A549 (cell line): ENCODE measurements at regions not wholly inside any gene's neighbourhood (a gene's known extent, or its start where the extent isn't known, plus 50 kb on each side); places are given as distances from the start of the nearest gene placed in this dataset.

Experiments used
- ATAC-seq, 2 experiments: fragments of 200-7000 bp in 1 of 2; fragments of >200 bp in 1 of 2; cut with Nextera tagmentation in 1 of 2; cut with Tn5 transposase in 1 of 2; 3 replicates each; pipeline versions ENCODE4 v1.8.0 to v1.9.1; 2018 to 2020; ENCODE audit warnings: mild to moderate bottlenecking in 1 of 2, moderate library complexity in 1 of 2
- CTCF ChIA-PET: fragments of 300-600 bp; sonication (Branson Sonifier 250); formaldehyde crosslinking; extraction: SDS; loops from one replicate; lab custom pipeline; 2021; ENCODE audit warnings: antibody characterized with exemption, inconsistent platforms; lab: Yijun Ruan, JAX
- POLR2A ChIA-PET: fragments of 350-600 bp; formaldehyde crosslinking; extraction: SDS; loops from one replicate; lab custom pipeline; 2021; ENCODE audit warnings: antibody characterized with exemption, inconsistent platforms; lab: Yijun Ruan, JAX
- DNase-seq, 2 experiments: peaks; one replicate each; pipeline versions ENCODE4 v3.0.0 to v3.0.0-alpha.2; 2011 to 2016; ENCODE audit warnings: low read depth in 1 of 2, low spot score in 1 of 2
- FAIRE-seq: peaks from 2 replicates; lab custom pipeline; 2011; peaks lifted over from hg19 to GRCh38; lab: Jason Lieb, UNC
- H3K27ac ChIP-seq, 2 experiments: fragments of >200 bp; sonication (Bioruptor Twin); formaldehyde crosslinking; 3 replicates each; pipeline ENCODE4 v1.5.1; 2016 to 2017
- H3K4me1 ChIP-seq: fragments of >200 bp; sonication (Bioruptor Twin); formaldehyde crosslinking; 3 replicates; pipeline ENCODE4 v1.6.1; 2016
- H3K4me2 ChIP-seq: fragments of >200 bp; sonication (Bioruptor Twin); formaldehyde crosslinking; 3 replicates; pipeline ENCODE4 v1.6.1; 2016
- H3K4me3 ChIP-seq: fragments of >200 bp; sonication (Bioruptor Twin); formaldehyde crosslinking; 3 replicates; pipeline ENCODE4 v1.5.1; 2016
- H3K9me3 ChIP-seq: fragments of >200 bp; sonication (Bioruptor Twin); formaldehyde crosslinking; 3 replicates; pipeline ENCODE4 v1.6.1; 2016
- CBX8 ChIP-seq: fragments of 200-600 bp; sonication (generic); IDR thresholded peaks from 2 replicates; pipeline ENCODE4 v1.6.1; 2016
- EHF ChIP-seq: fragments of 250-450 bp; sonication (Bioruptor Pico); IDR thresholded peaks from 2 replicates; pipeline ENCODE4 v1.5.0; 2020; ENCODE audit warnings: mild to moderate bottlenecking
- EP300 ChIP-seq, 2 experiments: fragments of >200 bp; sonication (Bioruptor Twin); formaldehyde crosslinking; IDR thresholded peaks; 2 replicates in 1 of 2; 3 replicates in 1 of 2; pipeline ENCODE4 v1.6.1; 2016 to 2017
- ESRRA ChIP-seq: fragments of 150-350 bp; IDR thresholded peaks from 2 replicates; pipeline ENCODE4 v1.6.1; 2014; ENCODE audit warnings: mild to moderate bottlenecking, low read length, borderline replicate concordance
- FOSB ChIP-seq: fragments of 250-450 bp; sonication (Bioruptor Pico); IDR thresholded peaks from 2 replicates; pipeline ENCODE4 v1.5.0; 2020; ENCODE audit warnings: mild to moderate bottlenecking, moderate library complexity
- FOSL2 ChIP-seq, 2 experiments: fragments of 450-650 bp in 1 of 2; fragments of >200 bp in 1 of 2; sonication (Bioruptor Twin) in 1 of 2; formaldehyde crosslinking; IDR thresholded peaks; 2 replicates each; pipeline versions ENCODE4 v1.5.0 to v1.6.1; 2016 to 2020; ENCODE audit warnings: mild to moderate bottlenecking in 1 of 2, moderate library complexity in 1 of 2
- FOXS1 ChIP-seq: fragments of 250-450 bp; sonication (Bioruptor Pico); IDR thresholded peaks from 2 replicates; pipeline ENCODE4 v1.5.0; 2020; ENCODE audit warnings: mild to moderate bottlenecking, moderate library complexity
- HES2 ChIP-seq: fragments of >200 bp; sonication (Bioruptor Twin); formaldehyde crosslinking; IDR thresholded peaks from 2 replicates; pipeline ENCODE4 v1.6.1; 2016
- HEYL ChIP-seq: fragments of 250-450 bp; sonication (Bioruptor Pico); IDR thresholded peaks from 2 replicates; pipeline ENCODE4 v1.8.0; 2021; ENCODE audit warnings: mild to moderate bottlenecking, moderate library complexity
- HOXA7 ChIP-seq: fragments of 250-450 bp; sonication (Bioruptor Pico); IDR thresholded peaks from 2 replicates; pipeline ENCODE4 v1.5.0; 2020; ENCODE audit warnings: mild to moderate bottlenecking, moderate library complexity
- JUN ChIP-seq, 2 experiments: fragments of >200 bp; sonication (Bioruptor Twin); formaldehyde crosslinking; IDR thresholded peaks; 2 replicates in 1 of 2; 3 replicates in 1 of 2; pipeline ENCODE4 v1.6.1; 2016 to 2017
- KDM5A ChIP-seq: fragments of 200-600 bp; sonication (generic); IDR thresholded peaks from 2 replicates; pipeline ENCODE4 v1.6.1; 2016; ENCODE audit warnings: antibody characterized with exemption, mild to moderate bottlenecking
- MAFK ChIP-seq: fragments of 450-650 bp; IDR thresholded peaks from 2 replicates; pipeline ENCODE4 v1.6.1; 2014; ENCODE audit not compliant: partially characterized antibody
- MAZ ChIP-seq: fragments of 150-350 bp; IDR thresholded peaks from 2 replicates; pipeline ENCODE4 v1.6.1; 2014; ENCODE audit warnings: antibody characterized with exemption, low read depth, low read length, borderline replicate concordance
- NPAS2 ChIP-seq: fragments of 250-450 bp; sonication (Bioruptor Pico); IDR thresholded peaks from 2 replicates; pipeline ENCODE4 v1.8.0; 2022; ENCODE audit warnings: mild to moderate bottlenecking, moderate library complexity, borderline replicate concordance
- NR3C1 ChIP-seq: fragments of >200 bp; sonication (Bioruptor Twin); formaldehyde crosslinking; IDR thresholded peaks from 3 replicates; pipeline ENCODE4 v1.6.1; 2017
- PBX3 ChIP-seq: IDR thresholded peaks from 2 replicates; pipeline ENCODE4 v1.6.1; 2012
- POLR2A ChIP-seq: IDR thresholded peaks from 2 replicates; pipeline ENCODE4 v1.6.1; 2012; ENCODE audit warnings: mild to moderate bottlenecking, low read length
- POLR2AphosphoS2 ChIP-seq: conservative IDR thresholded peaks from 2 replicates; pipeline ENCODE4 v1.6.1; 2012; ENCODE audit warnings: low read length, improper control_type of control experiment, inconsistent platforms
- RFX5 ChIP-seq: fragments of 450-650 bp; IDR thresholded peaks from 2 replicates; pipeline ENCODE4 v1.7.1; 2014; ENCODE audit warnings: antibody characterized with exemption, mild to moderate bottlenecking, moderate library complexity
- SMC3 ChIP-seq: fragments of >200 bp; sonication (Bioruptor Twin); formaldehyde crosslinking; IDR thresholded peaks from 3 replicates; pipeline ENCODE4 v1.6.1; 2018; ENCODE audit warnings: inconsistent platforms
- SREBF2 ChIP-seq: fragments of 450-650 bp; IDR thresholded peaks from 2 replicates; pipeline ENCODE4 v1.6.1; 2014; ENCODE audit warnings: mild to moderate bottlenecking, moderate library complexity
- TFCP2L1 ChIP-seq: fragments of 250-450 bp; sonication (Bioruptor Pico); IDR thresholded peaks from 2 replicates; pipeline ENCODE4 v1.5.0; 2021; ENCODE audit warnings: mild to moderate bottlenecking
- ZC3H11A ChIP-seq: fragments of 450-650 bp; IDR thresholded peaks from 2 replicates; pipeline ENCODE4 v1.6.1; 2014; ENCODE audit warnings: antibody characterized with exemption, mild to moderate bottlenecking
- ZNF302 ChIP-seq: fragments of 250-450 bp; sonication (Bioruptor Pico); IDR thresholded peaks from 2 replicates; pipeline ENCODE4 v1.9.0; 2021; ENCODE audit warnings: inconsistent platforms, mild to moderate bottlenecking, moderate library complexity
- WGBS: methylation state at CpG from one replicate; pipeline ENCODE4 v1.1.6; 2017; ENCODE audit errors: missing lambda C conversion rate; 5-methylcytosine and 5-hydroxymethylcytosine counted together
- TF ChIP-seq, protein P1 (sequence below): fragments of 200-600 bp; sonication (generic); IDR thresholded peaks from 2 replicates; pipeline ENCODE4 v1.6.1; 2016; ENCODE audit warnings: antibody characterized with exemption, mild to moderate bottlenecking, moderate library complexity
- TF ChIP-seq, protein P2 (sequence below): fragments of 250-450 bp; sonication (Bioruptor Pico); IDR thresholded peaks from 2 replicates; pipeline ENCODE4 v1.5.0; 2020; ENCODE audit warnings: low read depth, mild to moderate bottlenecking, moderate library complexity

GRCh38 chr16:64440005-64440404 lies 681.9 kb downstream of the CDH11 start:
- Histone ChIP-seq H3K4me3 (no peak overlapping the region), H3K4me1 (no peaks in the 10 kb centered on the region), H3K9me3 (no peaks in the 10 kb centered on the region), H3K4me2 (no peak overlapping the region), H3K27ac (no peak overlapping the region)
- 46% methylated on average over 5 of the region's 5 CpGs for WGBS
- no peak for TF ChIP-seq PBX3
- no peak for TF ChIP-seq CBX8
- TF ChIP-seq JUN (IDR thresholded peaks at IDR 0.05): no peak
- TF ChIP-seq HEYL (CRISPR knock-in tag): no peak
- TF ChIP-seq FOSB (CRISPR knock-in tag): no peak
- no peak for TF ChIP-seq EP300 (IDR thresholded peaks at IDR 0.05)
- no peak for TF ChIP-seq SMC3
- no peak for TF ChIP-seq MAFK
- TF ChIP-seq ESRRA: no peak
- no peak for TF ChIP-seq SREBF2
- no peak for TF ChIP-seq HOXA7 (CRISPR knock-in tag)
- no peak for TF ChIP-seq ZC3H11A
- TF ChIP-seq, protein P1, sequence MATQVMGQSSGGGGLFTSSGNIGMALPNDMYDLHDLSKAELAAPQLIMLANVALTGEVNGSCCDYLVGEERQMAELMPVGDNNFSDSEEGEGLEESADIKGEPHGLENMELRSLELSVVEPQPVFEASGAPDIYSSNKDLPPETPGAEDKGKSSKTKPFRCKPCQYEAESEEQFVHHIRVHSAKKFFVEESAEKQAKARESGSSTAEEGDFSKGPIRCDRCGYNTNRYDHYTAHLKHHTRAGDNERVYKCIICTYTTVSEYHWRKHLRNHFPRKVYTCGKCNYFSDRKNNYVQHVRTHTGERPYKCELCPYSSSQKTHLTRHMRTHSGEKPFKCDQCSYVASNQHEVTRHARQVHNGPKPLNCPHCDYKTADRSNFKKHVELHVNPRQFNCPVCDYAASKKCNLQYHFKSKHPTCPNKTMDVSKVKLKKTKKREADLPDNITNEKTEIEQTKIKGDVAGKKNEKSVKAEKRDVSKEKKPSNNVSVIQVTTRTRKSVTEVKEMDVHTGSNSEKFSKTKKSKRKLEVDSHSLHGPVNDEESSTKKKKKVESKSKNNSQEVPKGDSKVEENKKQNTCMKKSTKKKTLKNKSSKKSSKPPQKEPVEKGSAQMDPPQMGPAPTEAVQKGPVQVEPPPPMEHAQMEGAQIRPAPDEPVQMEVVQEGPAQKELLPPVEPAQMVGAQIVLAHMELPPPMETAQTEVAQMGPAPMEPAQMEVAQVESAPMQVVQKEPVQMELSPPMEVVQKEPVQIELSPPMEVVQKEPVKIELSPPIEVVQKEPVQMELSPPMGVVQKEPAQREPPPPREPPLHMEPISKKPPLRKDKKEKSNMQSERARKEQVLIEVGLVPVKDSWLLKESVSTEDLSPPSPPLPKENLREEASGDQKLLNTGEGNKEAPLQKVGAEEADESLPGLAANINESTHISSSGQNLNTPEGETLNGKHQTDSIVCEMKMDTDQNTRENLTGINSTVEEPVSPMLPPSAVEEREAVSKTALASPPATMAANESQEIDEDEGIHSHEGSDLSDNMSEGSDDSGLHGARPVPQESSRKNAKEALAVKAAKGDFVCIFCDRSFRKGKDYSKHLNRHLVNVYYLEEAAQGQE: no peak
- no peak for TF ChIP-seq NPAS2 (CRISPR knock-in tag)
- TF ChIP-seq NR3C1: no peak
- no peak for TF ChIP-seq KDM5A
- no peak for TF ChIP-seq HES2
- TF ChIP-seq ZNF302 (CRISPR knock-in tag): no peak
- TF ChIP-seq FOXS1 (CRISPR knock-in tag): no peak
- ChIA-PET CTCF (no interaction called here), POLR2A (no interaction called here)
- DNase-seq (no peak), ATAC-seq (no peak), FAIRE-seq (no peak)

GRCh38 chr16:64437706-64438324 lies 684.0 kb downstream of the CDH11 start:
- no peak for DNase-seq
- TF ChIP-seq POLR2AphosphoS2 (no peak), MAZ (no peak), POLR2A (no peak), FOSB (CRISPR knock-in tag) (no peak), TFCP2L1 (CRISPR knock-in tag) (no peak), RFX5 (no peak), FOSL2 (IDR thresholded peaks at IDR 0.05) (no peak), FOSL2 (CRISPR knock-in tag; IDR thresholded peaks at IDR 0.05) (no peak), EHF (CRISPR knock-in tag) (no peak), HES2 (no peak), NR3C1 (no peak)
- TF ChIP-seq, protein P2, sequence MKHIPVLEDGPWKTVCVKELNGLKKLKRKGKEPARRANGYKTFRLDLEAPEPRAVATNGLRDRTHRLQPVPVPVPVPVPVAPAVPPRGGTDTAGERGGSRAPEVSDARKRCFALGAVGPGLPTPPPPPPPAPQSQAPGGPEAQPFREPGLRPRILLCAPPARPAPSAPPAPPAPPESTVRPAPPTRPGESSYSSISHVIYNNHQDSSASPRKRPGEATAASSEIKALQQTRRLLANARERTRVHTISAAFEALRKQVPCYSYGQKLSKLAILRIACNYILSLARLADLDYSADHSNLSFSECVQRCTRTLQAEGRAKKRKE (CRISPR knock-in tag): no peak
- Histone ChIP-seq H3K4me2 (no peak overlapping the region), H3K9me3 (no peaks in the 10 kb centered on the region), H3K4me3 (no peak overlapping the region), H3K4me1 (no peaks in the 10 kb centered on the region), H3K27ac (no peak overlapping the region)
- FAIRE-seq: no peak
- ATAC-seq: no peak
- WGBS: 66% methylated on average over 9 of the region's 9 CpGs
- POLR2A ChIA-PET: no interaction called here
- CTCF ChIA-PET: no interaction called here
